DOHH2 (cell line): ENCODE measurements at regions not wholly inside any gene's neighbourhood (a gene's known extent, or its start where the extent isn't known, plus 50 kb on each side); places are given as distances from the start of the nearest gene placed in this dataset.
"Not testable (repeated sequence)": the region's sequence is repeated elsewhere in the genome, so short reads cannot be mapped to it uniquely, and the experiment has no call there.

Experiments
- CTCF ChIP-seq: fragments of 200-600 bp; sonication (generic); IDR thresholded peaks from one replicate; pipeline ENCODE4 v1.5.1; 2014; ENCODE audit warnings: antibody characterized with exemption, mild to moderate bottlenecking, low read depth, low read length; ENCODE audit not compliant: poor library complexity, severe bottlenecking
- EZH2phosphoT487 ChIP-seq: fragments of 200-600 bp; sonication (generic); IDR thresholded peaks from 2 replicates; pipeline ENCODE4 v1.6.1; 2017; ENCODE audit warnings: borderline replicate concordance, mild to moderate bottlenecking, antibody characterized with exemption, low read length, moderate library complexity, mixed read lengths

- not testable (repeated sequence) for TF ChIP-seq EZH2phosphoT487, CTCF
Observed at GRCh38 chr4:75386426-75386825, 127.8 kb downstream of the RCHY1 start.
